ENCODE measurements at regions not wholly inside any gene's neighbourhood (a gene's known extent, or its start where the extent isn't known, plus 50 kb on each side); places are given as distances from the start of the nearest gene placed in this dataset.

DNA sequence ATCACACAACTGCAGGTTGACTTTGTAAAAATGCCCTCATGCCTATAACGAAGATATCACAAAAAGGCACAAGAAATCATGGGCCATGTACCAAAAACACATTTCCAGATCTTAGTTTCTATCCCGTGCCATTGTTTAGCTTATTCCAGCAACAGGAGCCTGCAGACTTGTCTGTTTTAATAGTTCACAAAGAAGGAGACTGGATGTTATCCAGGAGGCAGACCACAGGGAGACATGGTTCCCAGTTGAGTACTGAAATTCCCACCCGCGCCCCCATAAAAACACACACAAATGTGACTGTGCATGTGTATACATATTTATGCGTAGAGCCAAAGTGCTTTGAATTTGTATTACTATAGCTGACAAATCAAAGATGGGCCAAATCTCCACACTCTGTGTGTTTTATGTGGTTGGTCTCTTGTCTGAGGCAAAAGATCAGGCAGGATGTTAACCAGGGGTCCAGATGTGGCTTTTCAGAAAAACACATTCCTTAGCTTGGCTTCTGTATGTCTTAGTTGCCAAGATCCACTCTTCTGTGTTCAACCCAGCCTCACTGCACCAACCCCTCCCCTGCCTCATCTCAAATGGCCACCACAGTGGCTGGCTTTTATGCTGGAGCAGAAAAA, 469.2 kb upstream of the DIPK2B start:
- TF ChIP-seq, protein P1, sequence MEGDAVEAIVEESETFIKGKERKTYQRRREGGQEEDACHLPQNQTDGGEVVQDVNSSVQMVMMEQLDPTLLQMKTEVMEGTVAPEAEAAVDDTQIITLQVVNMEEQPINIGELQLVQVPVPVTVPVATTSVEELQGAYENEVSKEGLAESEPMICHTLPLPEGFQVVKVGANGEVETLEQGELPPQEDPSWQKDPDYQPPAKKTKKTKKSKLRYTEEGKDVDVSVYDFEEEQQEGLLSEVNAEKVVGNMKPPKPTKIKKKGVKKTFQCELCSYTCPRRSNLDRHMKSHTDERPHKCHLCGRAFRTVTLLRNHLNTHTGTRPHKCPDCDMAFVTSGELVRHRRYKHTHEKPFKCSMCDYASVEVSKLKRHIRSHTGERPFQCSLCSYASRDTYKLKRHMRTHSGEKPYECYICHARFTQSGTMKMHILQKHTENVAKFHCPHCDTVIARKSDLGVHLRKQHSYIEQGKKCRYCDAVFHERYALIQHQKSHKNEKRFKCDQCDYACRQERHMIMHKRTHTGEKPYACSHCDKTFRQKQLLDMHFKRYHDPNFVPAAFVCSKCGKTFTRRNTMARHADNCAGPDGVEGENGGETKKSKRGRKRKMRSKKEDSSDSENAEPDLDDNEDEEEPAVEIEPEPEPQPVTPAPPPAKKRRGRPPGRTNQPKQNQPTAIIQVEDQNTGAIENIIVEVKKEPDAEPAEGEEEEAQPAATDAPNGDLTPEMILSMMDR (conservative IDR thresholded peaks at IDR 0.05; ENCODE audit: low read depth, low read length): no peak
- no peak overlapping the region for H3K4me3 ChIP-seq (ENCODE audit: low read length)
- no peak for DNase-seq (ENCODE audit: low read depth)

DNA sequence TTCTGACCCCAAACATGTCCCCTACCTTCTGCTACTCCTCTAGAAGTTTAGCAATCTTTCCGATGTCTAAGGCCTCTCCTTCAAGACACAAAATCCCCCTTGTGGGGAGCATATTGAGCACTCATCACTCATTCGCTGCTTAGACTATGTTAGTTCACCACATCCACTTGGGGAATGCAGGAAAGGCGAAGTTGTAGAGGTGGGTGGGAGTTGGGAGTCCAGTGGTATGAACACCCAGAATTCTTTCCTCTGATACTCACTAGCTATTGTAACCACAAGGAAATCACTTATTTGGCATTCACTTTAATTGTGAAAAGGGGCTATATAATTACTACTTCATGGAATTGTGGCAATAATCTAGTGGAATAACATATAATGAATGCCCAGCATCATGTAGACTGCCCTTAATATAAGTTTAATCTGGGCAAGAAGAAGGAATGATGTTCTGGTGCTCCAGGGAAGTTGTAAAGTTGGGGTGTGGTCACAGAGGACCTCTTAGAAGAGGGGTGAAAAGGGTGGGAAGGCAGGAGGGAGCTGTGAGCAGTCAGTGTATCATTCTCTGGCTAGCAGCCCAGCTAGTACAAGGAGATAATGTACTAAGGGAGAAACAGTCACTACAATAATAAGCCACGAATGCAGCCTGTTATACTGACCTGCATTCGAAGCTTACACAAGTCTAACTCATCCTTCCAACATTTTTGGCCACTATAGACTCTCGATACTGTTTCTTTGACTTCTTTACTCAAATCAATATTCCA, 468.2 kb upstream of the DIPK2B start:
- TF ChIP-seq, protein P1 (conservative IDR thresholded peaks at IDR 0.05; ENCODE audit: low read depth, low read length): no peak
- DNase-seq (ENCODE audit: low read depth): peak; percentile 26
- no peak overlapping the region for H3K4me3 ChIP-seq (ENCODE audit: low read length)

DNA sequence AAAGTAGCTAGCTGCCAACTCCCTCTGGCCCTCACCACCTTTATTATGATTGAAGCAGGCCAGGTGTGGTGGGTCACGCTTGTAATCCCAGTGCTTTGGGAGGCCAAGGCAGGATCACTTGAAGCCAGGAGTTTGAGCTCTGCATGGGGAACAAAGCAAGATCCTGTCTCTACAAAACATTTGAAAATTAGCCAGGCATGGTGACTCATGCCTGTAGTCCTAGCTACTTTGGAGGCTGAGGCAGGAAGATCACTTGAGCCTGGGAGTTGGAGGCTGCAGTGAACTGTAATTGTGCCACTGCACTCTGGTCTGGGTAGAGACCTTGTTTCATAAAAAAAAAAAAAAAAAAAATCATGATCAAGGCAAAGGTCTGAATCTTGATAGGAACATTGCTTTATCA, 467.0 kb upstream of the DIPK2B start:
- TF ChIP-seq, protein P1 (conservative IDR thresholded peaks at IDR 0.05; ENCODE audit: low read depth, low read length): no peak
- no peak for DNase-seq (ENCODE audit: low read depth)

DNA sequence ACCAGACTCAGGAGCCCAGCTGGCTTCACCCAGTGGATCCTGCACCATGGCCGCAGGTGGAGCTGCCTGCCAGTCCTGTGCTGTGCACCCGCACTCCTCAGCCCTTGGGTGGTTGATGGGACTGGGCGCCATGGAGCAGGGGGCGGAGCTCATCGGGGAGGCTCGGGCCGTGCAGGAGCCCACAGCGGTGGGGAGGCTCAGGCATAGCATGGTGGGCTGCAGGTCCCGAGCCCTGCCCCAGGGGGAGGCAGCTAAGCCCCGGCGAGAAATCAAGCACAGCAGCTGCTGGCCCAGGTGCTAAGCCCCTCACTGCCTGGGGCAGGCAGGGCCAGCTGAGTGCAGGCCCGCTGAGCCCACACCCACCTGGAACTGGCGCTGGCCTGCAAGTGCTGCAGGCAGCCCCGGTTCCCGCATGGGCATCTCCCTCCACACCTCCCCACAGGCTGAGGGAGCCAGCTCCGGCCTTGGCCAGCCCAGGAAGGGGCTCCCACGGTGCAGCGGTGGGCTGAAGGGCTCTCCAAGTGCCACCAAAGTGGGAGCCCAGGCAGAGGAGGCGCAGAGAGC, 464.1 kb upstream of the DIPK2B start:
- TF ChIP-seq, protein P1 (conservative IDR thresholded peaks at IDR 0.05; ENCODE audit: low read depth, low read length): no peak
- no peak for DNase-seq (ENCODE audit: low read depth)
- no peak overlapping the region for H3K4me3 ChIP-seq (ENCODE audit: low read length)

More for the DNA sequence above, 467.0 kb upstream of the DIPK2B start:
- no peak overlapping the region for H3K4me3 ChIP-seq (ENCODE audit: low read length)

DNA sequence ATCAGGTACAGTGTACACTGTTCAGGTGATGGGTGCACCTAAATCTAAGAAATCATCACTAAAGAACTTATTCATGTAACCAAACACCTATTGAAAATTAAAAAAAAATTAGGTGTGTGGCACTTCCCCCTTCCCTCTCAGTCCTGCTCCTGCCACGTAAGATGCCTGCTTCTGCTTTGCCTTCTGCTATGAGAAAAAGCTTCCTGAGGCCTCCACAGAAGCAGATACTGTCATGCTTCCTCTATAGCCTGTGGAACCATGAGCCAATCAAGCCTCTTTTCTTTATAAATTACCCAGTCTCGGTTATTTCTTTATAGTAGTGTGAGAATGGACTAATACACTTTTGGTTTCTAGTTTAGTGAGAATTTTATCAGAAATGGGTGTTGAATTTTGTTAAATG, 459.8 kb upstream of the DIPK2B start:
- DNase-seq (ENCODE audit: low read depth): no peak
- TF ChIP-seq, protein P1 (conservative IDR thresholded peaks at IDR 0.05; ENCODE audit: low read depth, low read length): no peak
- H3K4me3 ChIP-seq (ENCODE audit: low read length): no peak overlapping the region

DNA sequence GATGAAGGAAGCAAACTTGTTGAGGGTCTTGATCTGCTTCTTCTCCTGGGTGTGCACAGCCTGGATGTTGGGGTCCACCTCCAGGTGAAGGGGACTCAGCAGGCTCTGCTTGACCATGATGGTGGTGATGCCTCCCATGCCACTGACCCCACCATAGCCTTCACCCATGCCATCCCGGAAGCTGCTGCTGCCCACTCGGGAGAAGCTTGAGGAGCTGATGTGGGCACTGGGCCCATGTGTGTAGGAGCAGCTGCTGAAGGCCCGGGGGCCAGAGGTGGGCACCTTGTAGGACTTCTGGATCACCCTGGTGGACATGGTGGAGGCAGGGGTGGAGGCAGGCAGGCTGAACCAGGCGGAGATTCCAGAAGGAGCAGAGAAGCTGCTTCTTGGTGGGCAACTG, 432.7 kb upstream of the DIPK2B start:
- no peak overlapping the region for H3K4me3 ChIP-seq (ENCODE audit: low read length)
- no peak for DNase-seq (ENCODE audit: low read depth)
- TF ChIP-seq, protein P1 (conservative IDR thresholded peaks at IDR 0.05; ENCODE audit: low read depth, low read length): no peak
